Activated CD4-positive, alpha-beta T cell treated with anti-CD3 and anti-CD28 coated beads for 24 hours (primary cell): ENCODE measurements at regions not wholly inside any gene's neighbourhood (a gene's known extent, or its start where the extent isn't known, plus 50 kb on each side); places are given as distances from the start of the nearest gene placed in this dataset.
"Not testable (repeated sequence)": the region's sequence is repeated elsewhere in the genome, so short reads cannot be mapped to it uniquely, and the experiment has no call there.

Experiments
- DNase-seq, 2 donors: peaks; one replicate each; pipeline ENCODE4 v3.0.0-alpha.2; 2020; ENCODE audit warnings: low read depth in 2 of 2

- DNase-seq: not testable (repeated sequence)
Measured at GRCh38 chr2:208800887-208801286, 394.3 kb downstream of the PTH2R start.

- DNase-seq: no peak
Measured at GRCh38 chr2:208807756-208808155, 401.2 kb downstream of the PTH2R start.

GRCh38 chr2:208811885-208812284 is 405.3 kb downstream of the PTH2R start:
- DNase-seq: not testable (repeated sequence)

- no peak for DNase-seq
Measured at GRCh38 chr2:208819190-208819589, 412.6 kb downstream of the PTH2R start.

GRCh38 chr2:208820014-208820688 is 413.6 kb downstream of the PTH2R start:
- no peak for DNase-seq

- no peak for DNase-seq
Measured at GRCh38 chr2:208827109-208827508, 420.5 kb downstream of the PTH2R start.

GRCh38 chr2:208827549-208828221 is 421.1 kb downstream of the PTH2R start:
- DNase-seq: no peak

GRCh38 chr2:208830203-208830602 is 423.6 kb downstream of the PTH2R start:
- DNase-seq: no peak

GRCh38 chr2:208847651-208848050 is 441.1 kb downstream of the PTH2R start:
- DNase-seq: no peak

- no peak for DNase-seq
Measured at GRCh38 chr2:208854717-208855116, 448.1 kb downstream of the PTH2R start.

- no peak for DNase-seq
Measured at GRCh38 chr2:208867374-208867773, 460.8 kb downstream of the PTH2R start.

GRCh38 chr2:208872591-208872990 is 466.0 kb downstream of the PTH2R start:
- no peak for DNase-seq

- no peak for DNase-seq
Measured at GRCh38 chr2:208879666-208880065, 473.1 kb downstream of the PTH2R start.

GRCh38 chr2:208880171-208880570 is 473.6 kb downstream of the PTH2R start:
- DNase-seq: no peak

GRCh38 chr2:208890486-208890885 is 483.9 kb downstream of the PTH2R start:
- no peak for DNase-seq

GRCh38 chr2:208892203-208892602 is 485.6 kb downstream of the PTH2R start:
- DNase-seq: no peak

GRCh38 chr2:208906330-208906729 is 499.7 kb downstream of the PTH2R start:
- no peak for DNase-seq

- no peak for DNase-seq
Measured at GRCh38 chr2:208915401-208915800, 508.4 kb upstream of the MAP2 start.

- DNase-seq: no peak
Measured at GRCh38 chr2:208916881-208917280, 507.0 kb upstream of the MAP2 start.

GRCh38 chr2:208921358-208921757 is 502.5 kb upstream of the MAP2 start:
- DNase-seq: not testable (repeated sequence)

- DNase-seq: no peak
Measured at GRCh38 chr2:208927867-208928266, 496.0 kb upstream of the MAP2 start.

GRCh38 chr2:208929139-208929864 is 494.5 kb upstream of the MAP2 start:
- no peak for DNase-seq

- no peak for DNase-seq
Measured at GRCh38 chr2:208929894-208930427, 493.9 kb upstream of the MAP2 start.
